Vagina (tissue), 2 donors: ENCODE measurements at regions not wholly inside any gene's neighbourhood (a gene's known extent, or its start where the extent isn't known, plus 50 kb on each side); places are given as distances from the start of the nearest gene placed in this dataset.

Experiments
- POLR2A ChIP-seq, 2 donors: fragments of 450-650 bp; IDR thresholded peaks; one replicate each; pipeline ENCODE4 v1.6.1; 2017; ENCODE audit warnings: antibody characterized with exemption in 2 of 2, mild to moderate bottlenecking in 2 of 2, moderate library complexity in 2 of 2
- TF ChIP-seq, protein P1 (sequence below), 3 experiments: fragments of 450-650 bp in 2 of 3; fragments of 200-600 bp in 1 of 3; sonication (generic) in 1 of 3; IDR thresholded peaks; one replicate each; pipeline ENCODE4 v1.5.1; 2017 to 2019; ENCODE audit warnings: antibody characterized with exemption in 3 of 3, mild to moderate bottlenecking in 2 of 3, moderate library complexity in 2 of 3

DNA sequence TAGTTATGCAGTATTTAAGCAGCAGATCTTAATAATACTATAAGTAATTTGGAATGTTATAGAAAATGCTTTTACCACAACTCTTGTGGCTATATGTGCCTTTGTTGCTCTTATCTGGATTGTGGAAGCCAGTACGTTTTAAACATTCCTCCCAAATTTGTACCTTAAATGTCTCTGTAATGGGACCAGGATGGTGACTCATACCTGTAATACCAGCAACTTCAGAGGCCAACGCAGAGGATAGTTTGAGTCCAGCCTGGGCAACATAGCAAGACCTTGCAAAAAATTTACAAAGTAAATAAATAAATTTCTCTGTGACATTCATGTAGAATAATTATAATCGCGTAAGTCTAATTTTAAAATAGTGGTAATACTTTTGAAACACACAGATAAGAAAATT is 283.1 kb downstream of the POM121L12 start:
- TF ChIP-seq, protein P1, sequence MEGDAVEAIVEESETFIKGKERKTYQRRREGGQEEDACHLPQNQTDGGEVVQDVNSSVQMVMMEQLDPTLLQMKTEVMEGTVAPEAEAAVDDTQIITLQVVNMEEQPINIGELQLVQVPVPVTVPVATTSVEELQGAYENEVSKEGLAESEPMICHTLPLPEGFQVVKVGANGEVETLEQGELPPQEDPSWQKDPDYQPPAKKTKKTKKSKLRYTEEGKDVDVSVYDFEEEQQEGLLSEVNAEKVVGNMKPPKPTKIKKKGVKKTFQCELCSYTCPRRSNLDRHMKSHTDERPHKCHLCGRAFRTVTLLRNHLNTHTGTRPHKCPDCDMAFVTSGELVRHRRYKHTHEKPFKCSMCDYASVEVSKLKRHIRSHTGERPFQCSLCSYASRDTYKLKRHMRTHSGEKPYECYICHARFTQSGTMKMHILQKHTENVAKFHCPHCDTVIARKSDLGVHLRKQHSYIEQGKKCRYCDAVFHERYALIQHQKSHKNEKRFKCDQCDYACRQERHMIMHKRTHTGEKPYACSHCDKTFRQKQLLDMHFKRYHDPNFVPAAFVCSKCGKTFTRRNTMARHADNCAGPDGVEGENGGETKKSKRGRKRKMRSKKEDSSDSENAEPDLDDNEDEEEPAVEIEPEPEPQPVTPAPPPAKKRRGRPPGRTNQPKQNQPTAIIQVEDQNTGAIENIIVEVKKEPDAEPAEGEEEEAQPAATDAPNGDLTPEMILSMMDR (IDR thresholded peaks at IDR 0.05), result no peak
- no peak for TF ChIP-seq POLR2A (IDR thresholded peaks at IDR 0.05)
